ENCODE measurements at regions not wholly inside any gene's neighbourhood (a gene's known extent, or its start where the extent isn't known, plus 50 kb on each side); places are given as distances from the start of the nearest gene placed in this dataset.
A peak's percentile ranks its signal among the peaks of the same experiment; 100 is the strongest.

GRCh38 chr10:47237316-47238260 is 62.4 kb upstream of the GDF10 start:
- DNase-seq = peak; percentile 41

DNA sequence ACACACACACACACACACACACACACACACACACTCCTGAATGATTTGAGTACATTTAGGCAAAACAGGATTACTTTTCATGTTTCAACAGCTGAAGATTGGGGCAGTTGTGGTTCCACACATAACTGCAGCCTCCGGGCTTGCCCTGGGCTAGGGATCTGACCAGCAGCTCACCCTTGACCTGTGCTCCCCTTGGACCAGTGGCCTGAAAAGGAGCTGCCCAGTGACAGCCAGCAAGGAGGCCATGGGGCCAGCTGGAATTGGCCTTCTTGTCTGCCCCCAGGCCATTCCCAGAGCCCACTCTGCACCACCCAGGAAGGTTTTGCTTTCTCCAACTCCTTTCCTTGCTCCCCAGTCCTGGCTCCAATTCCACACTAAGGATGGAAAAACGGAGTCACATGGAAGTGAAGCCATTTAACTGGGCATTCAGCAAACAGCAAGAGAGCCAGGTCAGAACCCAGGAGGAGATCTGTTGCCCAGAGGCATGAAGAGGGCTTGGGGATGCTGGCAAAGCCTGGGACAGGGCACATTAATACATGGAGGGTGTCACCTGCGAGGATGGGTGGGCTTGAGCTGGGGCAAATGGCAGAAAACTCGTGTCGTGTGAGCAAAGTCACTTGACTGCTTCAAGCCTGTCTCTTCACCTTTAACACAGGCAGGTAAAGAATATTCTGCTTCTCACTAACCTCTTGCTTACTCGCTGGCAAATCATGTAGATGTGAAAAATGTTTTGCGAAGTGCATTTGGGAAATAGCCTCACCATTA is 61.5 kb upstream of the GDF10 start:
- peak; percentile 49 for DNase-seq

DNA sequence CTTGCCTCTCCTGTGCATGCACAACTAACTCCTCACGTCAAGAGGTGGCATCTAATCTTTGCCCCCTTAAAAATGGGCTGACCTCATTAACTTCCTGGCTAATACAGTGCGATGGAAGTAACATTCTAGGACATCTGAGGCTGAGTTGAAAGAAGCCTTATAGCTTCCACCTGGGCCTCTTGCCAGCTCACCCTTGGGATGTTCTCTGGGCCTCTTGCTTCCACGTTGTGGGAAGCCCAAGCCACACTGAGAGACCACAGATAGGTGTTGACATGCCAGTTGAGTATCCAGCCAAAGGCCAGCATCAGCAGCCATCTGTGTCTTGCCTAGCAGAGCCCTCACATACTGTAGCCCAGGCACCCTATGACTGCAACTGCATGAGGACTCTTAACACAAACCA is 60.8 kb upstream of the GDF10 start:
- DNase-seq = peak; percentile 47

GRCh38 chr10:47240173-47240572 is 59.8 kb upstream of the GDF10 start:
- DNase-seq = peak; percentile 38

DNA sequence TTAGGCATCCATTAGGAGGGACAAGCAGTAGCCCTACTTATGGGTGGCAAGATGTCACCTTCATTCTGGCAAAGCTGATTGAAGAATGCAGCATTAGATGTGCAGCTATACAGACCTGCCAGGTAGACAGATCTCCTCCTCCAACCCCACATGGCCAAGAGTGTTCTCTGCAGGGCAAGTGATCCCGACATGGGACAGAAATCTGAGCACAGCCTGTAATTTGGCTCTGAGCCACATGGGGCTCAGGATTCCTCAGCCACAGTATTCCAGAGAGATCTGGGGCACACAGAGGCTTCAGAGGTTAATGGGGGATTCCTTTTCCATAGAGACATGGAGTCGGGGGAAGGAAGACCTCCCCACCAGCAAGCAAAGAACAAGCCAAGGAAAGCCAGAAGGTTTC is 58.7 kb upstream of the GDF10 start:
- peak; percentile 33 for DNase-seq

GRCh38 chr10:47241946-47242867 is 57.8 kb upstream of the GDF10 start:
- peak; percentile 43 for DNase-seq

- peak; percentile 37 for DNase-seq
Observed at GRCh38 chr10:47243356-47243755, 56.6 kb upstream of the GDF10 start.

DNA sequence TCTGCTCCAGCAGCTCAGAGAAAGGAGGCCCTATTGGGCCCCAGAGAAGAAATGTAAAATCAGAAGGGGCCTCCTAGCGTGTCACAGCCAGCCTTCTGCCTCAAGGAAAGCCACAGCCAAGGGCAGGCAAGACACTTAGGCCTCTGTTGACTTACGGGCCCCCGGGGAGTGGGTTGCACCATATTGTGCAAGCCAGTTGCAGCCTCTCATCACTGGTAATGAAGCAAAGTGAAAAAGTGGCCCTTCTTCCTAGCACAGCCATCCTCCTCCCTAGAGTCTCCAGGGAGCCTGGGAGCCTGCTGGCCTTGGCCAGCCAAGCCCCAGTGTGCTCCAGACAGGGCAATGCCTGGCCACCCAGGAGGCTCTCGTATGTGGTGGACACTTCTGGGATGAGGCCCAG is 56.2 kb upstream of the GDF10 start:
- no peak for DNase-seq

GRCh38 chr10:47244560-47245500 is 55.2 kb upstream of the GDF10 start:
- peak; percentile 30 for DNase-seq

DNA sequence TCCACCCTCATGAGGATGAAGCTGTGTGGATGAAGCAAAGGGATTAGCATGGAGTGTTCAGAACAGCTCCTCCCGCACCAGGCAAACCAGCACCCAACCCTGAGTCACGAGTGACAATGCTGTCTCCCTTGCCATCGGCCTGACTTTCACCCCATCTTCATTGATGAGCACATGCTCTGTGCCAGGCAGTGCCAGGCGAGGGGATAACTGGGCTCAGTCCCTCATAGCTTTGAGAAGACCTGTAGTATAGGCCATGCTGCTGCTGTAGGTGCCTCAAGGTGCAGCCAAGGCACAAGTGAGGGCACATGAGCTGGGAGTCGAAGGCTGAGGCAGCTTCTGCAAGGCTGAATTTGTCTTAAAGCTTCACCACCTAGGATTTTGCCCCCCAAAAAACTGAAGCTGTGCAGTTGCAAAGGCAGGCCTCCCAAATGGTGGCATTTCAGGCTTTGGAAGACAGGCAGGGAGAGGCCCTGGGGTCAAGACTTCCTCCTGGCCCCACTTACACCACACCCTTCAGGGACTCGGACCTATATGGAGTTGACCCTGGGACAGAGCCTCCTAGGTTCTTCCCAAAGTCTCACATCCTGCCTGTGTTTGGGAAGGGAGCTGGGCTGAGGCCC is 54.2 kb upstream of the GDF10 start:
- DNase-seq = peak; percentile 54

GRCh38 chr10:47246406-47247147 is 53.4 kb upstream of the GDF10 start:
- no peak for DNase-seq

GRCh38 chr10:47247148-47248059 is 52.6 kb upstream of the GDF10 start:
- DNase-seq = peak; percentile 46

DNA sequence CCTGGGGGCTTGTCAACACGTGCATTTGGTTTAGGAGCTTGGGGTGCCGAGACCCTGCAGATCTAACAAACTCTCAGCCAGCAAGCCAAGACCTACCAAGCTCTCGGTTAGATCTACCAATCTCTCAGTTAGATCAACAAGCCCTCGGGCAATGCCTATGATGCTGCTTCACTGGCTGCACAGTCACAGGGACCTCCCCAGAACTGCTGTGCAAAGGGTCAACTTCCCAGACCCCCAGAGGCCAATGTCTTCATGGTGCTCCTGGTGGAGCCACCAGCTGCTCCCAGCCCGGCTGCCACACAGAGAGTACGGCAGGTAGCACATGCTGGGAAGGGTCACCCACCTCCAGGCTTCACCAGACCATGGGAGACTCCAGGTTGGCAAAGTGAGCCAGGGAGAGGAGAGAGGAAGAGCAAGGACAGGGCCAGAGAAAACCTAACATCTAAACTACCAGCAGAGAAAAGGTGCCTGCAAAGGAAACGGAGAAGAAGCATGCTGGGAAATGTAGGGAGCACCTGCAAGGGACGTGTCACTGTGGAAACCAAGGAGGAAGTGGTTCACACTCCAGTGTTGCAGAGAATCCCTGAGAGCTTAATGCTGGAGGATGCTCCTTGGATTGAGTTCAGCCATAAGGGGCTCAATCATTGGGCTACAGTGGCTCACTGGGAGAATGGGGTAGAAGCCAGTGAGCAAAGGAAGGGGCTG is 51.5 kb upstream of the GDF10 start:
- DNase-seq = peak; percentile 46

DNA sequence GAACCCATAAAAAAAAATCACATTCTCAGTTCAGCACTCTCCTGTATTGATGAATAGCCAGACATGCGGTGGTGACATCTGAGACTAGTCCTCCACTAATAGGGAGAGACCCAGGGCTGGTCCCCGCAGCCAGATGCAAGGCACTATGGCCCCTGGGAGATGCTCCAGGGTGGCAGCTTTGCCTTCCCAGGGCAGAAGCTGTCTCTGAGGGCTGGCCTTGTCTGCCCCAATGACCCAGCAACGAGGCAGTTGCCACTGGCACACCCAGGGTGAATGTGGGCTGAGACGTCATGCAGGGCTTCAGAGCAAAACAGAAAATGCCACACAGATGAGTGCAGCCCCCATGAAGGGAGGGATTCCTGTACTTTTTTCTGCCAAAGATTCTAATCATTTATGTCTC is 50.1 kb upstream of the GDF10 start:
- peak; percentile 45 for DNase-seq

All from activated CD8-positive, alpha-beta memory T cell treated with anti-CD3 and anti-CD28 coated beads for 24 hours (primary cell).